ENCODE measurements at regions not wholly inside any gene's neighbourhood (a gene's known extent, or its start where the extent isn't known, plus 50 kb on each side); places are given as distances from the start of the nearest gene placed in this dataset.

GRCh38 chr18:76307293-76307690, 187.8 kb downstream of the ZNF516 start:
- ChIA-PET CTCF (no interaction called here), POLR2A (no interaction called here)
- no peak for TF ChIP-seq TARDBP (IDR thresholded peaks at IDR 0.05)
- TF ChIP-seq BHLHE40 (IDR thresholded peaks at IDR 0.05; ENCODE audit: borderline replicate concordance), result no peak
- TF ChIP-seq ZNF384 (IDR thresholded peaks at IDR 0.05), result no peak
- no peak for TF ChIP-seq PKNOX1 (IDR thresholded peaks at IDR 0.05)
- TF ChIP-seq HDGF (IDR thresholded peaks at IDR 0.05; ENCODE audit: borderline replicate concordance), result no peak
- no peak for DNase-seq (ENCODE audit: extremely low spot score)

- POLR2A ChIA-PET, result no interaction called here
- no peak for DNase-seq (ENCODE audit: extremely low spot score)
- CTCF ChIA-PET, result no interaction called here
- TF ChIP-seq ARNT (IDR thresholded peaks at IDR 0.05), result no peak
- no peak for TF ChIP-seq PKNOX1 (IDR thresholded peaks at IDR 0.05)
- TF ChIP-seq ZNF384 (IDR thresholded peaks at IDR 0.05), result no peak
- no peak for TF ChIP-seq NFRKB (IDR thresholded peaks at IDR 0.05)
- TF ChIP-seq FOXK2 (IDR thresholded peaks at IDR 0.05), result no peak
- TF ChIP-seq BHLHE40 (IDR thresholded peaks at IDR 0.05; ENCODE audit: borderline replicate concordance), result no peak
- no peak for TF ChIP-seq SUZ12 (IDR thresholded peaks at IDR 0.05)
- no peak for TF ChIP-seq SP1 (IDR thresholded peaks at IDR 0.05)
- no peak for TF ChIP-seq CTBP1 (IDR thresholded peaks at IDR 0.05; ENCODE audit: borderline replicate concordance)
- TF ChIP-seq FOXM1 (IDR thresholded peaks at IDR 0.05; ENCODE audit: borderline replicate concordance), result no peak
- no peak for TF ChIP-seq HDGF (IDR thresholded peaks at IDR 0.05; ENCODE audit: borderline replicate concordance)
- no peak for TF ChIP-seq FOXA1 (IDR thresholded peaks at IDR 0.05)
- no peak for TF ChIP-seq ELF4 (IDR thresholded peaks at IDR 0.05)
- TF ChIP-seq TARDBP (IDR thresholded peaks at IDR 0.05), result no peak
- TF ChIP-seq LEF1 (IDR thresholded peaks at IDR 0.05; ENCODE audit: borderline replicate concordance), result no peak
Observed at GRCh38 chr18:76306685-76307292, 188.3 kb downstream of the ZNF516 start.

- ChIA-PET CTCF (no interaction called here), POLR2A (no interaction called here)
- DNase-seq (ENCODE audit: extremely low spot score), result no peak
- no peak for TF ChIP-seq FOXA1 (IDR thresholded peaks at IDR 0.05)
- TF ChIP-seq LEF1 (IDR thresholded peaks at IDR 0.05; ENCODE audit: borderline replicate concordance), result no peak
Observed at GRCh38 chr18:76285866-76286265, 209.2 kb downstream of the ZNF516 start.

- DNase-seq (ENCODE audit: extremely low spot score), result no peak
- POLR2A ChIA-PET, result no interaction called here
- CTCF ChIA-PET, result no interaction called here
- no peak for TF ChIP-seq FOXA1 (IDR thresholded peaks at IDR 0.05)
- no peak for TF ChIP-seq L3MBTL2 (conservative IDR thresholded peaks at IDR 0.05)
- no peak for TF ChIP-seq NFRKB (IDR thresholded peaks at IDR 0.05)
- no peak for TF ChIP-seq SP1 (IDR thresholded peaks at IDR 0.05)
- TF ChIP-seq PKNOX1 (IDR thresholded peaks at IDR 0.05), result no peak
- TF ChIP-seq CTBP1 (IDR thresholded peaks at IDR 0.05; ENCODE audit: borderline replicate concordance), result no peak
- TF ChIP-seq BHLHE40 (IDR thresholded peaks at IDR 0.05; ENCODE audit: borderline replicate concordance), result no peak
- no peak for TF ChIP-seq FOXK2 (IDR thresholded peaks at IDR 0.05)
- no peak for TF ChIP-seq TARDBP (IDR thresholded peaks at IDR 0.05)
- TF ChIP-seq FOXM1 (IDR thresholded peaks at IDR 0.05; ENCODE audit: borderline replicate concordance), result no peak
- no peak for TF ChIP-seq ARNT (IDR thresholded peaks at IDR 0.05)
- TF ChIP-seq ELF4 (IDR thresholded peaks at IDR 0.05), result no peak
- TF ChIP-seq LEF1 (IDR thresholded peaks at IDR 0.05; ENCODE audit: borderline replicate concordance), result no peak
Observed at GRCh38 chr18:76281565-76281964, 213.5 kb downstream of the ZNF516 start.

- DNase-seq (ENCODE audit: extremely low spot score), result no peak
- POLR2A ChIA-PET, result no interaction called here
- TF ChIP-seq NFRKB (IDR thresholded peaks at IDR 0.05) (no peak), FOXA1 (IDR thresholded peaks at IDR 0.05) (no peak), CTBP1 (IDR thresholded peaks at IDR 0.05; ENCODE audit: borderline replicate concordance) (no peak), PKNOX1 (IDR thresholded peaks at IDR 0.05) (no peak), HDGF (IDR thresholded peaks at IDR 0.05; ENCODE audit: borderline replicate concordance) (no peak), FOXM1 (IDR thresholded peaks at IDR 0.05; ENCODE audit: borderline replicate concordance) (no peak), ZNF384 (IDR thresholded peaks at IDR 0.05) (no peak), TARDBP (IDR thresholded peaks at IDR 0.05) (no peak), SP1 (IDR thresholded peaks at IDR 0.05) (no peak), ARNT (IDR thresholded peaks at IDR 0.05) (no peak), LEF1 (IDR thresholded peaks at IDR 0.05; ENCODE audit: borderline replicate concordance) (no peak), BHLHE40 (IDR thresholded peaks at IDR 0.05; ENCODE audit: borderline replicate concordance) (no peak), L3MBTL2 (conservative IDR thresholded peaks at IDR 0.05) (no peak), SUZ12 (IDR thresholded peaks at IDR 0.05) (no peak), FOXK2 (IDR thresholded peaks at IDR 0.05) (no peak), ELF4 (IDR thresholded peaks at IDR 0.05) (no peak)
- CTCF ChIA-PET, result no interaction called here
Observed at GRCh38 chr18:76277801-76278200, 217.2 kb downstream of the ZNF516 start.

GRCh38 chr18:76275727-76276313, 219.2 kb downstream of the ZNF516 start:
- CTCF ChIA-PET, result no interaction called here
- DNase-seq (ENCODE audit: extremely low spot score), result no peak

More at GRCh38 chr18:76275727-76276313, 219.2 kb downstream of the ZNF516 start:
- TF ChIP-seq NFRKB (IDR thresholded peaks at IDR 0.05), result no peak
- no peak for TF ChIP-seq ELF4 (IDR thresholded peaks at IDR 0.05)
- TF ChIP-seq HDGF (IDR thresholded peaks at IDR 0.05; ENCODE audit: borderline replicate concordance), result no peak
- POLR2A ChIA-PET, result no interaction called here
